ENCODE measurements at regions not wholly inside any gene's neighbourhood (a gene's known extent, or its start where the extent isn't known, plus 50 kb on each side); places are given as distances from the start of the nearest gene placed in this dataset.
A peak's percentile ranks its signal among the peaks of the same experiment; 100 is the strongest.
"Not testable (repeated sequence)": the region's sequence is repeated elsewhere in the genome, so short reads cannot be mapped to it uniquely, and the experiment has no call there.

- no peak for DNase-seq
These were observed 51.9 kb upstream of the RBM47 start for GRCh38 chr4:40681600-40681999.

GRCh38 chr4:40682290-40683101 is 52.8 kb upstream of the RBM47 start:
- no peak for DNase-seq

- not testable (repeated sequence) for DNase-seq
These were observed 54.0 kb upstream of the RBM47 start for GRCh38 chr4:40683536-40684145.

- no peak for DNase-seq
These were observed 54.7 kb upstream of the RBM47 start for GRCh38 chr4:40684404-40684803.

- no peak for DNase-seq
These were observed 55.6 kb upstream of the RBM47 start for GRCh38 chr4:40685300-40685699.

GRCh38 chr4:40686081-40686913 is 56.6 kb upstream of the RBM47 start:
- DNase-seq: peak; percentile 27

- DNase-seq: peak; percentile 9
These were observed 58.2 kb upstream of the RBM47 start for GRCh38 chr4:40687676-40688389.

- no peak for DNase-seq
These were observed 58.9 kb upstream of the RBM47 start for GRCh38 chr4:40688446-40689095.

- DNase-seq: no peak
These were observed 55.8 kb upstream of the NSUN7 start for GRCh38 chr4:40693946-40694345.

GRCh38 chr4:40697476-40697875 is 52.3 kb upstream of the NSUN7 start:
- not testable (repeated sequence) for DNase-seq

GRCh38 chr4:40698733-40699132 is 51.0 kb upstream of the NSUN7 start:
- DNase-seq: no peak

GRCh38 chr4:40699648-40700047 is 50.1 kb upstream of the NSUN7 start:
- DNase-seq: no peak
